ENCODE measurements at regions not wholly inside any gene's neighbourhood (a gene's known extent, or its start where the extent isn't known, plus 50 kb on each side); places are given as distances from the start of the nearest gene placed in this dataset.

- no peak for DNase-seq (ENCODE audit: low read depth)
These were observed 92.8 kb upstream of the TMEM168 start for GRCh38 chr7:112882991-112883390.

GRCh38 chr7:112882511-112882910 is 92.3 kb upstream of the TMEM168 start:
- no peak for DNase-seq (ENCODE audit: low read depth)

- no peak for DNase-seq (ENCODE audit: low read depth)
These were observed 91.8 kb upstream of the TMEM168 start for GRCh38 chr7:112882022-112882421.

GRCh38 chr7:112880818-112881418 is 90.7 kb upstream of the TMEM168 start:
- no peak for DNase-seq (ENCODE audit: low read depth)

- DNase-seq (ENCODE audit: low read depth): no peak
These were observed 87.7 kb upstream of the TMEM168 start for GRCh38 chr7:112877691-112878460.

- no peak for DNase-seq (ENCODE audit: low read depth)
These were observed 86.7 kb upstream of the TMEM168 start for GRCh38 chr7:112876877-112877276.

GRCh38 chr7:112874909-112875308 is 84.7 kb upstream of the TMEM168 start:
- no peak for DNase-seq (ENCODE audit: low read depth)

- DNase-seq (ENCODE audit: low read depth): no peak
These were observed 83.8 kb upstream of the TMEM168 start for GRCh38 chr7:112873831-112874553.

GRCh38 chr7:112869111-112869774 is 79.0 kb upstream of the TMEM168 start:
- DNase-seq (ENCODE audit: low read depth): no peak

- no peak for DNase-seq (ENCODE audit: low read depth)
These were observed 78.4 kb upstream of the TMEM168 start for GRCh38 chr7:112868609-112869008.

- no peak for DNase-seq (ENCODE audit: low read depth)
These were observed 76.2 kb upstream of the TMEM168 start for GRCh38 chr7:112866424-112866823.

- no peak for DNase-seq (ENCODE audit: low read depth)
These were observed 74.2 kb upstream of the TMEM168 start for GRCh38 chr7:112864380-112864779.

- no peak for DNase-seq (ENCODE audit: low read depth)
These were observed 68.6 kb upstream of the TMEM168 start for GRCh38 chr7:112858838-112859237.

- DNase-seq (ENCODE audit: low read depth): no peak
These were observed 65.0 kb upstream of the TMEM168 start for GRCh38 chr7:112855227-112855626.

GRCh38 chr7:112854169-112854568 is 64.0 kb upstream of the TMEM168 start:
- no peak for DNase-seq (ENCODE audit: low read depth)

GRCh38 chr7:112853422-112853821 is 63.2 kb upstream of the TMEM168 start:
- DNase-seq (ENCODE audit: low read depth): no peak

- no peak for DNase-seq (ENCODE audit: low read depth)
These were observed 53.0 kb upstream of the TMEM168 start for GRCh38 chr7:112843151-112843550.

Data from forelimb muscle (tissue), 1 donor.